ENCODE measurements at regions not wholly inside any gene's neighbourhood (a gene's known extent, or its start where the extent isn't known, plus 50 kb on each side); places are given as distances from the start of the nearest gene placed in this dataset.

DNA sequence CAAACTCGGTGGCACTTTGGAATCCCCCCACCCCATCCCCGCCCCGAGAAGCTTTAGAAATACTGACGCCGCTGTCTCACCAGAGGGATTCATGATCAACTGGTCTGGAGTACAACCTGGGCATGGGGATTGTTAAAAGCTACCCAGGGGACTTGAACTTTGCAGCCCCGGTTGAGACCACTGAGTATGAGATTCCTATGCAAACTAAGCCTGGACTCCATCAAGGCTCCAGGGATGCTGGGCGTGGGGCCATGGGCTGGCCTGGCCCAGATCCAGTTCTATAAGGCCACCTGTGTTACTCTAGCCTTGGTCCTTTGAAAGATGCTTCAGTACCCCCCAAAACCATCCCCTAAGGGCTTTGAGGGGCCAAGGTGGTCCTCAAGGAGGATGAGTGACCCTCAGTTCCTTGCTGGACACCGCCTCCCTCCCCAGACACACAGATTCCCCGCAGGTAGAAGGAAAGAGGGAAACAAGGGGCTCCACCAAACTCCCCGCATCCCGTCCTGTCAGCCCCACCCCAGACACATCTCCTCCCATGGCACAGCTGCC lies 68.5 kb downstream of the MRPL36 start:
- no peak overlapping the region for H3K4me3 ChIP-seq (ENCODE audit: low read depth, low read length)
- TF ChIP-seq, protein P1, sequence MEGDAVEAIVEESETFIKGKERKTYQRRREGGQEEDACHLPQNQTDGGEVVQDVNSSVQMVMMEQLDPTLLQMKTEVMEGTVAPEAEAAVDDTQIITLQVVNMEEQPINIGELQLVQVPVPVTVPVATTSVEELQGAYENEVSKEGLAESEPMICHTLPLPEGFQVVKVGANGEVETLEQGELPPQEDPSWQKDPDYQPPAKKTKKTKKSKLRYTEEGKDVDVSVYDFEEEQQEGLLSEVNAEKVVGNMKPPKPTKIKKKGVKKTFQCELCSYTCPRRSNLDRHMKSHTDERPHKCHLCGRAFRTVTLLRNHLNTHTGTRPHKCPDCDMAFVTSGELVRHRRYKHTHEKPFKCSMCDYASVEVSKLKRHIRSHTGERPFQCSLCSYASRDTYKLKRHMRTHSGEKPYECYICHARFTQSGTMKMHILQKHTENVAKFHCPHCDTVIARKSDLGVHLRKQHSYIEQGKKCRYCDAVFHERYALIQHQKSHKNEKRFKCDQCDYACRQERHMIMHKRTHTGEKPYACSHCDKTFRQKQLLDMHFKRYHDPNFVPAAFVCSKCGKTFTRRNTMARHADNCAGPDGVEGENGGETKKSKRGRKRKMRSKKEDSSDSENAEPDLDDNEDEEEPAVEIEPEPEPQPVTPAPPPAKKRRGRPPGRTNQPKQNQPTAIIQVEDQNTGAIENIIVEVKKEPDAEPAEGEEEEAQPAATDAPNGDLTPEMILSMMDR (IDR thresholded peaks at IDR 0.05; ENCODE audit: borderline replicate concordance, insufficient read depth, low read depth, low read length): no peak

- no peak overlapping the region for H3K4me3 ChIP-seq (ENCODE audit: low read depth, low read length)
- TF ChIP-seq, protein P1 (IDR thresholded peaks at IDR 0.05; ENCODE audit: borderline replicate concordance, insufficient read depth, low read depth, low read length): no peak
Observed at GRCh38 chr5:1730487-1730847, 69.2 kb downstream of the MRPL36 start.

- TF ChIP-seq, protein P1 (IDR thresholded peaks at IDR 0.05; ENCODE audit: borderline replicate concordance, insufficient read depth, low read depth, low read length): no peak
- H3K4me3 ChIP-seq (ENCODE audit: low read depth, low read length): no peak overlapping the region
Observed at GRCh38 chr5:1729641-1730486, 69.8 kb downstream of the MRPL36 start.

DNA sequence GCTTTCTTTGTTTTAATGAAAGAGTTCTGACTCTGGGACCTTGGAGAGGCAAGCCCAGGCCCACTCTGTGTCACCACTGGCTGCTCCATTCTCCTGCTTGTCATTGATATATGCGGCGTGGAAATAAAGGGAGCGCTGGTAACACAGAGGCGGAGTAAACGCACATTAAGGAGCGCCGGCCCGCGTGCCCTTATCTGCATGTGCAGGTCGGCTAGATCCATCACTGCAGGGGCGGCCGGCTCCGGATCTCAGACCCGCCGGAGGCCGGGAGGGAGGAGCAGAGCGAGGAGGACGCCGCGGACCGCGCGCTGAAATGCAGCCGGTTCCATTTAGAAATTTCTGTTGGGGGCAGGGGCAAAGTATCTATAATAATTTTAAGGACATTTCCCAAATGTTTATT lies 70.8 kb downstream of the MRPL36 start:
- TF ChIP-seq, protein P1 (IDR thresholded peaks at IDR 0.05; ENCODE audit: borderline replicate concordance, insufficient read depth, low read depth, low read length): no peak

GRCh38 chr5:1727571-1727970 lies 72.1 kb downstream of the MRPL36 start:
- TF ChIP-seq, protein P1 (IDR thresholded peaks at IDR 0.05; ENCODE audit: borderline replicate concordance, insufficient read depth, low read depth, low read length): no peak
- H3K4me3 ChIP-seq (ENCODE audit: low read depth, low read length): no peak overlapping the region

More for the DNA sequence above, 70.8 kb downstream of the MRPL36 start:
- H3K4me3 ChIP-seq (ENCODE audit: low read depth, low read length): no peak overlapping the region

DNA sequence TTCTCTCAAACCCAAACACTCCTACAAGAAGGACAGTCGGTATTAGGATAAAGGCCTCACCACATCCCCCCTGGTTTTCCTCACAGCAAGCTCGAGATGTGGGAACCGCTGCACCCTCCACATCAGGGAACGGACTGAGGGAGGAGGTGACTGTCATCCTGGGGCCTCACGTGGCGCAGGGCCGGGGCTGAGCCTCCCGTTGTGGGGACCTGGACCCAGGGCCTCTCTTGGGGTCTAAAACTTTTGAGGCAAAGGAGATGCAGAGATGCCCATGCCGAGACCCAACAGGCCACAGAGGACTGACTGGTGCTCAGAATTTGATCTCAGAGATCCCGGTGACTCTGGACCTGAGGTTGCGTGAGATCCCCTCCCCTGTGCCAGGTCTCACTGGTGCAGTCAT lies 72.7 kb downstream of the MRPL36 start:
- TF ChIP-seq, protein P1 (IDR thresholded peaks at IDR 0.05; ENCODE audit: borderline replicate concordance, insufficient read depth, low read depth, low read length): no peak
- no peak overlapping the region for H3K4me3 ChIP-seq (ENCODE audit: low read depth, low read length)

- no peak overlapping the region for H3K4me3 ChIP-seq (ENCODE audit: low read depth, low read length)
- TF ChIP-seq, protein P1 (IDR thresholded peaks at IDR 0.05; ENCODE audit: borderline replicate concordance, insufficient read depth, low read depth, low read length): no peak
Observed at GRCh38 chr5:1726469-1726865, 73.2 kb downstream of the MRPL36 start.

Data from GM12875 (cell line).